OCI-LY3 (cell line): ENCODE measurements at regions not wholly inside any gene's neighbourhood (a gene's known extent, or its start where the extent isn't known, plus 50 kb on each side); places are given as distances from the start of the nearest gene placed in this dataset.

ENCODE experiments used
- H2AFZ ChIP-seq: fragments of 200-600, 300-600 bp; shearing (Covaris generic); 2 replicates; pipeline ENCODE4 v1.6.0; 2014; ENCODE audit warnings: antibody characterized with exemption, low read depth, low read length
- H3K27ac ChIP-seq: fragments of 200-600, 300-600 bp; sonication (generic); 2 replicates; pipeline ENCODE4 v1.5.1; 2014; ENCODE audit warnings: mild to moderate bottlenecking, low read length, moderate library complexity, mixed read lengths
- H3K27me3 ChIP-seq: fragments of 200-600, 300-600 bp; sonication (generic); 2 replicates; pipeline ENCODE4 v1.6.1; 2014; ENCODE audit warnings: low read depth, low read length, mixed read lengths
- H3K36me3 ChIP-seq: fragments of 200-600, 300-600 bp; sonication (generic); replicated peaks from 2 replicates; pipeline ENCODE3; 2014; ENCODE audit warnings: low read depth, low read length, mixed read lengths
- H3K4me1 ChIP-seq: fragments of 300-600, 200-600 bp; sonication (generic); 2 replicates; pipeline ENCODE4 v1.6.1; 2014; ENCODE audit warnings: low read length, mixed read lengths
- H3K4me2 ChIP-seq: fragments of 200-600, 300-600 bp; sonication (generic); 2 replicates; pipeline ENCODE4 v1.6.1; 2014; ENCODE audit warnings: low read length, mixed read lengths
- H3K4me3 ChIP-seq: fragments of 300-600, 200-600 bp; sonication (generic); 2 replicates; pipeline ENCODE4 v1.5.1; 2014; ENCODE audit warnings: antibody characterized with exemption, mild to moderate bottlenecking, low read length, moderate library complexity
- H3K79me2 ChIP-seq: fragments of 300-600, 200-600 bp; shearing (Covaris generic); 2 replicates; pipeline ENCODE4 v1.6.1; 2014; ENCODE audit warnings: mild to moderate bottlenecking, low read length, mixed read lengths
- H3K9ac ChIP-seq: fragments of 300-600, 200-600 bp; shearing (Covaris generic); 2 replicates; pipeline ENCODE4 v1.6.0; 2014; ENCODE audit warnings: mild to moderate bottlenecking, low read length, moderate library complexity
- H3K9me3 ChIP-seq: fragments of 200-600, 300-600 bp; shearing (Covaris generic); 2 replicates; pipeline ENCODE4 v1.6.1; 2014; ENCODE audit warnings: low read length, mixed read lengths; ENCODE audit not compliant: insufficient read depth
- H4K20me1 ChIP-seq: fragments of 200-600, 300-600 bp; sonication (generic); 2 replicates; pipeline ENCODE4 v1.6.1; 2016; ENCODE audit warnings: low read length, mixed read lengths; ENCODE audit not compliant: insufficient read depth
- EZH2phosphoT487 ChIP-seq: fragments of 200-600 bp; shearing (Covaris generic); IDR thresholded peaks from 2 replicates; pipeline ENCODE4 v1.6.1; 2018; ENCODE audit warnings: antibody characterized with exemption, mixed run types, low read depth
- TF ChIP-seq, protein P1 (sequence below): fragments of 200-600, 300-600 bp; sonication (generic); IDR thresholded peaks from 2 replicates; pipeline ENCODE4 v1.5.1; 2014; ENCODE audit warnings: antibody characterized with exemption, low read length, low read depth

DNA sequence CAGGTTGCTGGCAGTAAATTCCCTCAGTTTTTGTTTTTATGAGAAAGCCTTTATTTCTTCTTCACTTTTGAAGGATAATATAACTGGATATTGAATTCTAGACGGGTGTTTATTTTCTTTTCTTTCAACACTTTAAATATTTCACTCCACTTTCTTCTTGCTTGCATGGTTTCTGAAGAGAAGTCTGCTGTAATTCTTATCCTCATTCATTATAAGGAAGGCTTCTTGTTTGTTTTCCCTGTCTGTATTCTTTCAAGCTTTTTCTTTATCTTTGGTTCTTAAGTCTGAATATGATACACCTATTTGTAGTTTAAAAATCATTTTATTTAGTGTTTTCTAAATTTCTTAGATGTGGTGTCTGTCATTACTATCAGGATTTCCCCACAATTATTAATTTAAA is 1054.3 kb downstream of the TLE1 start:
- Histone ChIP-seq H2AFZ (no peak overlapping the region), H3K79me2 (no peaks in the 10 kb centered on the region), H3K4me1 (no peaks in the 10 kb centered on the region), H3K4me3 (no peak overlapping the region), H3K27me3 (no peaks in the 10 kb centered on the region), H3K9ac (no peak overlapping the region), H4K20me1 (no peaks in the 10 kb centered on the region), H3K27ac (no peak overlapping the region), H3K4me2 (no peak overlapping the region), H3K9me3 (no peaks in the 10 kb centered on the region), H3K36me3 (no peaks in the 10 kb centered on the region)
- TF ChIP-seq EZH2phosphoT487: no peak
- TF ChIP-seq, protein P1, sequence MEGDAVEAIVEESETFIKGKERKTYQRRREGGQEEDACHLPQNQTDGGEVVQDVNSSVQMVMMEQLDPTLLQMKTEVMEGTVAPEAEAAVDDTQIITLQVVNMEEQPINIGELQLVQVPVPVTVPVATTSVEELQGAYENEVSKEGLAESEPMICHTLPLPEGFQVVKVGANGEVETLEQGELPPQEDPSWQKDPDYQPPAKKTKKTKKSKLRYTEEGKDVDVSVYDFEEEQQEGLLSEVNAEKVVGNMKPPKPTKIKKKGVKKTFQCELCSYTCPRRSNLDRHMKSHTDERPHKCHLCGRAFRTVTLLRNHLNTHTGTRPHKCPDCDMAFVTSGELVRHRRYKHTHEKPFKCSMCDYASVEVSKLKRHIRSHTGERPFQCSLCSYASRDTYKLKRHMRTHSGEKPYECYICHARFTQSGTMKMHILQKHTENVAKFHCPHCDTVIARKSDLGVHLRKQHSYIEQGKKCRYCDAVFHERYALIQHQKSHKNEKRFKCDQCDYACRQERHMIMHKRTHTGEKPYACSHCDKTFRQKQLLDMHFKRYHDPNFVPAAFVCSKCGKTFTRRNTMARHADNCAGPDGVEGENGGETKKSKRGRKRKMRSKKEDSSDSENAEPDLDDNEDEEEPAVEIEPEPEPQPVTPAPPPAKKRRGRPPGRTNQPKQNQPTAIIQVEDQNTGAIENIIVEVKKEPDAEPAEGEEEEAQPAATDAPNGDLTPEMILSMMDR: no peak

DNA sequence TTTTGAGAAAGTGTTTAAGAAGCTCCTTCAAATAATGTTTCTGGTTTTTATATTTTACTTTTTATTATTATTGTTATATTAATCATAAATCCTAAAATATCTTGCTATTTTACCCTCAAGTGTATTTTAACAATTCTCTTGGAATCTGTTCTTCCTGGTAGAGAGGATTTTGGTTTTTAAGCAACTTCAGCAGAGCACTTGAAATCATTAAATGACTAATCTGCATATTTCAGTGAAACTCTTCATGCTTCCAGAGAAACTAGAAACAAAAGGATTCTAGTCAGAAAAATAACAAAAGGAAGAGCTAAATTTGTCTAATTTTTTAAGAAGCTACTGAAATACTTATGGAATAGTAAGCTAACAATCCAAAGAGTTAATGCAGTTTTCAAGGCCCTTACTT is 1057.3 kb downstream of the TLE1 start:
- H3K36me3 ChIP-seq: no peaks in the 10 kb centered on the region

DNA sequence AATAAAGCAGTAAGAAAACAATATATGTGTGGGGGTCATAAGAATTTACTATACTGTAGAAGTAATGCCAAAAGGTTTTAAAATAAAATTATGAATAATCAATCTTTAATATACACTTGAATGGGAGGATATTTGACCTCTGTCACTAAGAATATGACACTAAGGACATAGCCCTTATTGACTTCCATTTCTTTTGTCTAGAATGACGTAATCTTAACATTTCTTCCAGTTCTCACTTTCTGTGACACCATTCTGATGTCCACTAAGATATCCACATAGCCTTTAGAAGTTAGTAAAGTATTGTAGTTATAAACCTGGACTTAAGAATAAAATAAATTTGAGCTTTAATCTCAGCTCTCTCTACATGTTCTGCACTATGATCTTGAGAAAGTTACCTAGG is 1050.7 kb downstream of the TLE4 start:
- H3K4me2 ChIP-seq: no peak overlapping the region
- no peaks in the 10 kb centered on the region for H3K36me3 ChIP-seq
- no peak overlapping the region for H3K9ac ChIP-seq
- no peak overlapping the region for H3K27ac ChIP-seq
- no peak overlapping the region for H2AFZ ChIP-seq
- no peak overlapping the region for H3K4me3 ChIP-seq
- no peaks in the 10 kb centered on the region for H3K9me3 ChIP-seq
- H4K20me1 ChIP-seq: no peaks in the 10 kb centered on the region
- TF ChIP-seq, protein P1: no peak
- no peak for TF ChIP-seq EZH2phosphoT487
- no peaks in the 10 kb centered on the region for H3K4me1 ChIP-seq
- H3K27me3 ChIP-seq: no peaks in the 10 kb centered on the region
- H3K79me2 ChIP-seq: no peaks in the 10 kb centered on the region

More for the DNA sequence above, 1057.3 kb downstream of the TLE1 start:
- H2AFZ ChIP-seq: no peak overlapping the region
- no peak overlapping the region for H3K9ac ChIP-seq
- no peak overlapping the region for H3K4me3 ChIP-seq
- TF ChIP-seq, protein P1: no peak
- no peak for TF ChIP-seq EZH2phosphoT487
- H3K27me3 ChIP-seq: no peaks in the 10 kb centered on the region
- H4K20me1 ChIP-seq: no peaks in the 10 kb centered on the region
- no peak overlapping the region for H3K27ac ChIP-seq
- H3K4me2 ChIP-seq: no peak overlapping the region
- H3K4me1 ChIP-seq: no peaks in the 10 kb centered on the region
- H3K79me2 ChIP-seq: no peaks in the 10 kb centered on the region
- H3K9me3 ChIP-seq: no peaks in the 10 kb centered on the region

DNA sequence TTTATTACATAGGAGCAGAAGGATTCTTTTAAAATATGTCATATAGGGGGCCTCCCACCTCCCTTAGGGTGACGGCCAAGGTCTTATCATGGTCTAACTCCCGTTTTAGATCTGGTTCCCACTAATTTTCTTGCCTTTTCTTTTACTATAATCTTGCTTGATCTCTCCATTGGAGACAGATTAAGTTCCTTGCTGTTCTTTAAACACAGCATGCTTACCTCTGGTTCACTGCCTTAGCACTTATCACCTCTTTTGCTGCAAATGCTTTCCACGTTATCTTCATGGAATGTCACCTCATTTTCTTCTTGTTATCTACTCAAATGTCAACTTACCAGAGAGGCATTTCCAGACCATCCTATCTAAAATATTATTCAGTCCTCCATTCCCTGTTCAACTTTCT is 1047.6 kb downstream of the TLE4 start:
- no peaks in the 10 kb centered on the region for H3K27me3 ChIP-seq
- no peak overlapping the region for H3K4me3 ChIP-seq
- no peak overlapping the region for H3K27ac ChIP-seq
- no peaks in the 10 kb centered on the region for H3K4me1 ChIP-seq
- H4K20me1 ChIP-seq: no peaks in the 10 kb centered on the region
- H2AFZ ChIP-seq: no peak overlapping the region
- H3K4me2 ChIP-seq: no peak overlapping the region
- no peak for TF ChIP-seq EZH2phosphoT487
- TF ChIP-seq, protein P1: no peak
- no peaks in the 10 kb centered on the region for H3K36me3 ChIP-seq
- no peaks in the 10 kb centered on the region for H3K9me3 ChIP-seq
- H3K9ac ChIP-seq: no peak overlapping the region
- no peaks in the 10 kb centered on the region for H3K79me2 ChIP-seq
